ENCODE measurements at regions not wholly inside any gene's neighbourhood (a gene's known extent, or its start where the extent isn't known, plus 50 kb on each side); places are given as distances from the start of the nearest gene placed in this dataset.

- in situ Hi-C loops (cut with HindIII; ENCODE audit: low sequenced_read_pairs) = no loop called here
Observed at GRCh38 chr16:79873825-79874224, 273.3 kb upstream of the MAF start.

DNA sequence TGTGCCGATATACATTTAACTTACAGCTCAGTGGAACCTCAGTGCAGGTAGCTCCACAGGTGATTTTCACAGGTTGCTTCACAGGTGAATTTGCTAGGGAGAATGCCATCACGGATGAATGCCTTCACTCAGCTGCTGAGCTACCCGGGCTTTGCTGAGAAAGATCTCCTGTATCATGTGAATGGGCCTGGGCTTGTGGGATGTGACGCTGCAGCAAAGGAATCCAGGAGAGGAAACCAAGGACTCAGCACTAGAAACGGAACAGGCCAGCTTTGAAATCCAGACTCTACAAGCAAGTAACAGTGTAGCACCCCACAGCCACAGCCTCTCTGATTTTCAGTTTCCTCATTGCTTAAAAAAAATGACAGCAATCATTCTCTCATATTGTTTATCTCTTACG, 271.4 kb upstream of the MAF start:
- in situ Hi-C loops (cut with HindIII; ENCODE audit: low sequenced_read_pairs) = no loop called here

More at GRCh38 chr16:79873825-79874224, 273.3 kb upstream of the MAF start:
- TF ChIP-seq CTCF (IDR thresholded peaks at IDR 0.05; ENCODE audit: low read depth, low read length) = no peak
- H3K4me3 ChIP-seq (ENCODE audit: low read depth, low read length) = no peak overlapping the region
- DNase-seq (ENCODE audit: low read depth, low spot score) = no peak

GRCh38 chr16:79870016-79870886, 269.7 kb upstream of the MAF start:
- TF ChIP-seq CTCF (IDR thresholded peaks at IDR 0.05; ENCODE audit: low read depth, low read length) = no peak
- in situ Hi-C loops (cut with HindIII; ENCODE audit: low sequenced_read_pairs) = no loop called here
- H3K4me3 ChIP-seq (ENCODE audit: low read depth, low read length) = no peak overlapping the region
- no peak for DNase-seq (ENCODE audit: low read depth, low spot score)

More for the DNA sequence above, 271.4 kb upstream of the MAF start:
- DNase-seq (ENCODE audit: low read depth, low spot score) = no peak
- H3K4me3 ChIP-seq (ENCODE audit: low read depth, low read length) = no peak overlapping the region
- no peak for TF ChIP-seq CTCF (IDR thresholded peaks at IDR 0.05; ENCODE audit: low read depth, low read length)

- TF ChIP-seq CTCF (IDR thresholded peaks at IDR 0.05; ENCODE audit: low read depth, low read length) = no peak
- DNase-seq (ENCODE audit: low read depth, low spot score) = no peak
- no peak overlapping the region for H3K4me3 ChIP-seq (ENCODE audit: low read depth, low read length)
- in situ Hi-C loops (cut with HindIII; ENCODE audit: low sequenced_read_pairs) = no loop called here
Observed at GRCh38 chr16:79869304-79870015, 268.9 kb upstream of the MAF start.

DNA sequence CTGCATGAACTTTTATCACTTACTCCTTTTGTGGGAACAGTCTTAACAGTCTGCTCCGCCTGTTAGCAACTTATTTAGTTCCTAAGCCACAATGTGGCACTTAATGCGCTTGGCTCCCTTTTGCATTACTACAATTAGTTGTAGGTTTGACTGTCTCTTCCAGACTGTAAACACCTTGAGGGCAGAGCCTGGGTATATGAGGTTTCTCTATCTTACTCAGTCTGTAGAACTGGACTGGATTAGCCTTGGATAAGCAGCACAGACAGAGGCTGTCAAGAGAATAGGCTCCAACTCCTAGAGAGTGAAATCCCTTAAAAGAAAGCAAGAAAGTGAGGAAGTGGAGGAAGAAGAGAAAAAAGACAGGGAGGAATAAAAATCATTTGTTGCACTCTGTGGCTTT, 268.3 kb upstream of the MAF start:
- no peak for DNase-seq (ENCODE audit: low read depth, low spot score)
- TF ChIP-seq CTCF (IDR thresholded peaks at IDR 0.05; ENCODE audit: low read depth, low read length) = no peak
- in situ Hi-C loops (cut with HindIII; ENCODE audit: low sequenced_read_pairs) = no loop called here
- no peak overlapping the region for H3K4me3 ChIP-seq (ENCODE audit: low read depth, low read length)

GRCh38 chr16:79867425-79867997, 267.0 kb upstream of the MAF start:
- H3K4me3 ChIP-seq (ENCODE audit: low read depth, low read length) = no peak overlapping the region
- in situ Hi-C loops (cut with HindIII; ENCODE audit: low sequenced_read_pairs) = no loop called here
- no peak for DNase-seq (ENCODE audit: low read depth, low spot score)
- no peak for TF ChIP-seq CTCF (IDR thresholded peaks at IDR 0.05; ENCODE audit: low read depth, low read length)
